Gastroesophageal sphincter (tissue), 3 donors: ENCODE measurements at regions not wholly inside any gene's neighbourhood (a gene's known extent, or its start where the extent isn't known, plus 50 kb on each side); places are given as distances from the start of the nearest gene placed in this dataset.
"Not testable (repeated sequence)": the region's sequence is repeated elsewhere in the genome, so short reads cannot be mapped to it uniquely, and the experiment has no call there.

Experiments
- CTCF ChIP-seq, 4 experiments: fragments of 200-600 bp in 2 of 4; fragments of 450-650 bp in 2 of 4; sonication (generic) in 1 of 4; IDR thresholded peaks; one replicate each; pipeline ENCODE4 v1.5.1; 2017 to 2019; ENCODE audit warnings: antibody characterized with exemption in 4 of 4, mild to moderate bottlenecking in 2 of 4, moderate library complexity in 2 of 4
- POLR2A ChIP-seq, 2 donors: fragments of 450-650 bp; IDR thresholded peaks; one replicate each; pipeline ENCODE4 v1.6.1; 2017; ENCODE audit warnings: antibody characterized with exemption in 2 of 2, mild to moderate bottlenecking in 2 of 2, moderate library complexity in 1 of 2

DNA sequence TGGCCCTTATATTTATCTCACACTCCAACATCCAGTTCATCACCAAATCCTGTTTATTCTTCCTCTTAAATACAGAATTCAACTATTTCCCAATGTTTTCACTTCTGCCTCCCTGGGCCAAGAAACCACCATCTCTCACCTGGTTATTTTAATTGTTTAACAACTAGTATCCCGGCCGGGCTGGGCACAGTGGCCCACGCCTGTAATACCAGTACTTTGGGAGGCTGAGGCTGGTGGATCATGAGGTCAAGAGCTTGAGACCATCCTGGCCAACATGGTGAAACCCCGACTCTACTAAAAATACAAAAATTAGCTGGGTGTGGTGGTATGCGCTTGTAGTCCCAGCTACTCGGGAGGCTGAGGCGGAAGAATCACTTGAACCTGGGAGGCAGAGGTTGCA, 120.9 kb upstream of the GOLGA6L4 start:
- TF ChIP-seq CTCF, POLR2A (IDR thresholded peaks at IDR 0.05): not testable (repeated sequence)
